Stomach smooth muscle (tissue), 2 donors: ENCODE measurements at regions not wholly inside any gene's neighbourhood (a gene's known extent, or its start where the extent isn't known, plus 50 kb on each side); places are given as distances from the start of the nearest gene placed in this dataset.

Experiments
- H3K27ac ChIP-seq: one replicate; pipeline ENCODE4 v1.7.0; 2013; ENCODE audit warnings: mild to moderate bottlenecking, low read length, inconsistent platforms
- H3K27me3 ChIP-seq, 2 donors: one replicate each; pipeline ENCODE4 v1.7.0; 2013; ENCODE audit warnings: low read length in 2 of 2; ENCODE audit not compliant: insufficient read depth in 2 of 2, control insufficient read depth in 1 of 2
- H3K36me3 ChIP-seq, 2 donors: one replicate each; pipeline ENCODE4 v1.7.0; 2013; ENCODE audit warnings: low read length in 2 of 2; ENCODE audit not compliant: control insufficient read depth in 2 of 2, insufficient read depth in 2 of 2
- H3K4me1 ChIP-seq: one replicate; pipeline ENCODE4 v1.7.0; 2013; ENCODE audit warnings: low read length; ENCODE audit not compliant: control insufficient read depth, insufficient read depth
- H3K4me3 ChIP-seq, 2 donors: one replicate each; pipeline ENCODE4 v1.7.0; 2013; ENCODE audit warnings: low read length in 2 of 2
- H3K9ac ChIP-seq, 2 donors: one replicate each; pipeline ENCODE4 v1.7.0; 2013; ENCODE audit warnings: low read length in 2 of 2, mild to moderate bottlenecking in 1 of 2
- H3K9me3 ChIP-seq, 2 donors: one replicate each; pipeline ENCODE4 v1.7.0; 2013; ENCODE audit warnings: low read length in 2 of 2; ENCODE audit not compliant: control insufficient read depth in 2 of 2
- donor health status: healthy.
- donor health status: Pancreatic carcinoma.

GRCh38 chr2:160674146-160674750 is 180.6 kb upstream of the RBMS1 start:
- Histone ChIP-seq H3K36me3 (no peaks in the 10 kb centered on the region), H3K4me3 (no peak overlapping the region), H3K27me3 (no peaks in the 10 kb centered on the region), H3K27ac (no peak overlapping the region), H3K4me1 (no peaks in the 10 kb centered on the region), H3K9me3 (peaks cover 0 to 6% of the 10 kb centered on the region in 2 donors), H3K9ac (no peak overlapping the region)

- Histone ChIP-seq H3K9me3 (peaks cover 0 to 6% of the 10 kb centered on the region in 2 donors), H3K27ac (no peak overlapping the region), H3K36me3 (no peaks in the 10 kb centered on the region), H3K4me1 (no peaks in the 10 kb centered on the region), H3K4me3 (no peak overlapping the region), H3K9ac (no peak overlapping the region), H3K27me3 (no peaks in the 10 kb centered on the region)
These were observed 186.1 kb upstream of the RBMS1 start for GRCh38 chr2:160679686-160680085.

- no peak overlapping the region for H3K27ac ChIP-seq
- peaks cover 0 to under 1% of the 10 kb centered on the region in 2 donors for H3K9me3 ChIP-seq
- no peaks in the 10 kb centered on the region for H3K4me1 ChIP-seq
- H3K9ac ChIP-seq: no peak overlapping the region
- no peaks in the 10 kb centered on the region for H3K27me3 ChIP-seq
- no peaks in the 10 kb centered on the region for H3K36me3 ChIP-seq
- no peak overlapping the region for H3K4me3 ChIP-seq
These were observed 186.7 kb upstream of the RBMS1 start for GRCh38 chr2:160680294-160680693.

- Histone ChIP-seq H3K27me3 (no peaks in the 10 kb centered on the region), H3K4me3 (no peak overlapping the region), H3K9ac (no peak overlapping the region), H3K4me1 (no peaks in the 10 kb centered on the region), H3K9me3 (no peaks in the 10 kb centered on the region), H3K36me3 (no peaks in the 10 kb centered on the region), H3K27ac (no peak overlapping the region)
These were observed 187.4 kb upstream of the RBMS1 start for GRCh38 chr2:160680974-160681373.

GRCh38 chr2:160683206-160683605 is 189.6 kb upstream of the RBMS1 start:
- no peaks in the 10 kb centered on the region for H3K27me3 ChIP-seq
- H3K27ac ChIP-seq: no peak overlapping the region
- H3K9me3 ChIP-seq: no peaks in the 10 kb centered on the region
- no peaks in the 10 kb centered on the region for H3K4me1 ChIP-seq
- H3K4me3 ChIP-seq: no peak overlapping the region
- H3K9ac ChIP-seq: no peak overlapping the region
- no peaks in the 10 kb centered on the region for H3K36me3 ChIP-seq

GRCh38 chr2:160687629-160688028 is 194.0 kb upstream of the RBMS1 start:
- Histone ChIP-seq H3K4me1 (no peaks in the 10 kb centered on the region), H3K4me3 (no peak overlapping the region), H3K27me3 (no peaks in the 10 kb centered on the region)

GRCh38 chr2:160689441-160689840 is 195.8 kb upstream of the RBMS1 start:
- H3K27me3 ChIP-seq: no peaks in the 10 kb centered on the region
- no peaks in the 10 kb centered on the region for H3K36me3 ChIP-seq
- no peak overlapping the region for H3K4me3 ChIP-seq
- no peaks in the 10 kb centered on the region for H3K4me1 ChIP-seq
- H3K9ac ChIP-seq: no peak overlapping the region
- H3K27ac ChIP-seq: no peak overlapping the region
- H3K9me3 ChIP-seq: no peaks in the 10 kb centered on the region

More at GRCh38 chr2:160687629-160688028, 194.0 kb upstream of the RBMS1 start:
- Histone ChIP-seq H3K27ac (no peak overlapping the region), H3K36me3 (no peaks in the 10 kb centered on the region), H3K9ac (no peak overlapping the region), H3K9me3 (no peaks in the 10 kb centered on the region)

- Histone ChIP-seq H3K9me3 (no peaks in the 10 kb centered on the region), H3K9ac (no peak overlapping the region), H3K4me3 (no peak overlapping the region), H3K4me1 (no peaks in the 10 kb centered on the region), H3K27me3 (no peaks in the 10 kb centered on the region), H3K27ac (no peak overlapping the region), H3K36me3 (no peaks in the 10 kb centered on the region)
These were observed 200.6 kb upstream of the RBMS1 start for GRCh38 chr2:160694221-160694620.

- Histone ChIP-seq H3K4me3 (no peak overlapping the region), H3K9ac (no peak overlapping the region), H3K27ac (no peak overlapping the region), H3K4me1 (no peaks in the 10 kb centered on the region), H3K9me3 (no peaks in the 10 kb centered on the region), H3K27me3 (no peaks in the 10 kb centered on the region), H3K36me3 (no peaks in the 10 kb centered on the region)
These were observed 201.0 kb upstream of the RBMS1 start for GRCh38 chr2:160694631-160695030.

- Histone ChIP-seq H3K36me3 (no peaks in the 10 kb centered on the region), H3K4me1 (no peaks in the 10 kb centered on the region), H3K27me3 (no peaks in the 10 kb centered on the region), H3K27ac (no peak overlapping the region), H3K9me3 (no peaks in the 10 kb centered on the region), H3K4me3 (no peak overlapping the region), H3K9ac (no peak overlapping the region)
These were observed 201.9 kb upstream of the RBMS1 start for GRCh38 chr2:160695402-160696086.

- Histone ChIP-seq H3K27ac (no peak overlapping the region), H3K9ac (no peak overlapping the region), H3K4me3 (no peak overlapping the region), H3K27me3 (no peaks in the 10 kb centered on the region), H3K4me1 (no peaks in the 10 kb centered on the region), H3K36me3 (no peaks in the 10 kb centered on the region), H3K9me3 (no peaks in the 10 kb centered on the region)
These were observed 202.5 kb upstream of the RBMS1 start for GRCh38 chr2:160696087-160696452.
